ENCODE measurements at regions not wholly inside any gene's neighbourhood (a gene's known extent, or its start where the extent isn't known, plus 50 kb on each side); places are given as distances from the start of the nearest gene placed in this dataset.

DNA sequence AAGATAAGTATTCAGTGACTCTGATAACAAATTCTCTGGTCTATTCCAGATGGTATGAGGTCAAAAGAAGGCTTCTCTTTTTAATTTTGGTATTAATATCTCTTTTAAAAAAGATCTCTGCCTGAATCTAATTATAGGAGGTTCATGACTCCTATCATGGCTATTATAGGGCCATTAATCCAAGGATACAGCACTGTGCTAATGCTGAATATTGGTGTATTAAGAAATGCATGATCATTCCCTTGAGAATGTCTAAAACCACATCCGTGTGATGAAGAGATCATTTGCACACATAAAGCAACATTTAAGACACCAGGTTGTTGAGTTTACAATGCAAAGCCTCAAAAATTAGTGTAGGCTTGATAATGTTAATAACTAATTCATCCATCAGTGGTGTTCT lies 160.4 kb upstream of the MON1B start:
- TF ChIP-seq, protein P1, sequence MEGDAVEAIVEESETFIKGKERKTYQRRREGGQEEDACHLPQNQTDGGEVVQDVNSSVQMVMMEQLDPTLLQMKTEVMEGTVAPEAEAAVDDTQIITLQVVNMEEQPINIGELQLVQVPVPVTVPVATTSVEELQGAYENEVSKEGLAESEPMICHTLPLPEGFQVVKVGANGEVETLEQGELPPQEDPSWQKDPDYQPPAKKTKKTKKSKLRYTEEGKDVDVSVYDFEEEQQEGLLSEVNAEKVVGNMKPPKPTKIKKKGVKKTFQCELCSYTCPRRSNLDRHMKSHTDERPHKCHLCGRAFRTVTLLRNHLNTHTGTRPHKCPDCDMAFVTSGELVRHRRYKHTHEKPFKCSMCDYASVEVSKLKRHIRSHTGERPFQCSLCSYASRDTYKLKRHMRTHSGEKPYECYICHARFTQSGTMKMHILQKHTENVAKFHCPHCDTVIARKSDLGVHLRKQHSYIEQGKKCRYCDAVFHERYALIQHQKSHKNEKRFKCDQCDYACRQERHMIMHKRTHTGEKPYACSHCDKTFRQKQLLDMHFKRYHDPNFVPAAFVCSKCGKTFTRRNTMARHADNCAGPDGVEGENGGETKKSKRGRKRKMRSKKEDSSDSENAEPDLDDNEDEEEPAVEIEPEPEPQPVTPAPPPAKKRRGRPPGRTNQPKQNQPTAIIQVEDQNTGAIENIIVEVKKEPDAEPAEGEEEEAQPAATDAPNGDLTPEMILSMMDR (conservative IDR thresholded peaks at IDR 0.05; ENCODE audit: low read length), result no peak
- TF ChIP-seq EZH2phosphoT487 (IDR thresholded peaks at IDR 0.05; ENCODE audit: borderline replicate concordance), result no peak
